Germinal center (tissue), 1 donor: ENCODE measurements at regions not wholly inside any gene's neighbourhood (a gene's known extent, or its start where the extent isn't known, plus 50 kb on each side); places are given as distances from the start of the nearest gene placed in this dataset.

Source experiments
- DNase-seq: peaks from one replicate; pipeline ENCODE4 v3.0.0; 2012; ENCODE audit warnings: mixed read lengths, low spot score

DNA sequence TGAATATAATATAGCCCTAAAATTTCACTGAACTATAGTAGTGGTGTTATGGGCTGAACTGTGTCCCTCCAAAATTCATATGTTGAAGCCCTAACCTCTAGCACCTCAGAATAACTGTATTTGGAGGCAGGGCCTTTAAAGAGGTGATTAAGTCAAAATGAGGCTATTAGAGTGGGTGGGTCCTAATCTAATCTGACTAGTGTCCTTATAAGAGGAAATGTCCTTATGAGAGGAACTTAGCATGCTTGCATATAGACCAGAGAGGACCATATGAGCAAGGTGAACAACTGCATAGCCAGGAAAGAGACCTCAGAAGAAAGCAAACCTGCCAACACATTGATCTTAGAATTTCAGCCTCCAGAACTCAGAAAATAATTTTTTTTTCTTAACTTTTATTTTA, 238.4 kb downstream of the ZEB2 start:
- no peak for DNase-seq

DNA sequence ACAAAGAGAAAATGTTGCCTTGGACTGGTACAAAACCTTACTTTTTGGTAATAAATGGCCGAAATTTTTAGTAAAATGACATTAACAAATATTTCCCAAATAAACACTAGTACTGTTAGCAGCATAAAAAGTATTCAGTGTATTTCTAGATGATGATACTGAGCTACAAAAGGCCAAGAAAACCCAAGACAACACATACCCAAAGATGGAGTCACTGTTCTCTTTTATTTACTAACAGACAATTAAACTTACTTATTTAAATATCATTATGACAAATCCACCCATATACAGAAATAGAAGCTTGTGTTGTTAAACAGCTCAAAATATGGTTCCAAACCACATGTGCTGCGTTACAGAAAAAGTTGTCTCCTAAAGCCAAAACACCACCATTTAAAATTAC, 239.9 kb downstream of the ZEB2 start:
- DNase-seq, result no peak

DNA sequence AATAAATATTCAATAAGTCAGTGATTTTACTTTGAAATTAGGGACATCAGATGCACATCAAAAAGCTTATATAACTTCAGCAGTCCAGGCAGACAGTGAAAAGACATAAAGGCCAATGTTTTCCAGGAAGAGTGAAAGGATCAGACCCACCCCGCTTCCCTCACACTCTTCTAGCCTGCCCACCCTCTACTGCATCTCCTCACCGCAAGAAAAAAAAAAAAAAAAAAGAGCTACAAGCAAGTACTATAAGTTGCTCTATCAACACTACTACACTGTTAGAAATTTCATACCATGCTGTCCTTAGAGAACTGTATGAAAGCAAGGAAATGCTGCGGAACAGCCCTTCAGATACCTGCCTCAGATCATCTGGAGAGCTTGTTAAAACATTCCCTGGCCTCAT, 240.8 kb downstream of the ZEB2 start:
- DNase-seq, result no peak

DNA sequence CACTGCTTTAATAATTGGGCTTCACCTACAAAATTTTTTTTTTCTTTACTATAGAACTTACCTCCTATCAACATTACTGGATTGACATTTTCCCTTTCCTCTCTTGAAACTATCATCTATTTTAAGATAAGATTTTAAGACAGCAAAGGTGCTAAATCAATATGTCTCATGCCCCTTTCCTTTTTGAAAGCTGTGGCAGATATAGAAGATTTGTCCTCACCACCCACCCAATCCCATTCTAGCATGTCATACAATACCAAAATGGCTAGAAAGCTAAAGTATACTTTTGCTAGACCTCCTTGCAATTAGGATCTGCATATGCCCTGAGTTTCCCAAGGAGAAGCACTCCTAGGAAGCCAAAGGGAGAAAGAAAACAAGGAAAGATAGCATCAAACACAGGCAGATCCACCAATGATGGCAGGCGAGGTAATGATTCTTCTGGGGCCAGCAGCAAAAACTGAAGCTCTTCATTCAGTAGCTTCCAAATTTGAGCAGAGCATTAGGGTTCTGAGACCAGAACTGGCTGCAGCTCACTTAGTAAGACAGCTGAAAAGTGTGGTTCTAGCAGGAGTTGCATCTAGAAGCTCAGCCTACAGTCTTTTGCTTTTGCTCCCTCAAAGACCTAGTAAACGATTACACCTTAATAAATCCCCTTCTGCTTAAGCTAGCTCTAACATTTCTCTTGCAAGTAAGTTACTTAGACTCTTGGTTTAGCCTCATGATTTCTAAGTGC, 242.1 kb downstream of the ZEB2 start:
- DNase-seq, result no peak

DNA sequence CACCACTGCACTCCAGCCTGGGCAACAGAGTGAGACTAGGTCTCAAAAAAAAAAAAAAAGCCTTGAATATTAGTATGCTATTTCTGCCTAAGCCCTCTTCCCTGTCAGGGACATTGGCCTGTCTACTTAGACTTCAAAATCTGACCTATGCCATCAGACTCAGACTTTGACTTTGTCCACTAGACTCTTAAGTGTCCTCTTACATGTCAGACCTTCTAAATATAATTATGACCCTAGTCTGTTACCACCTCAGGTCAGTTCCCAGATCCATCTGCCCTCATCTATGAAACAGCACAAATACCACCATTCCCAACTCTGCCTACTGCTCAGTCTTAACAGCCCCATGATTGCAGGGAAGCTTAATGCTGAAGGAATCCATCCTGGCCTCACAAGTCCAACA, 244.6 kb downstream of the ZEB2 start:
- DNase-seq, result no peak

DNA sequence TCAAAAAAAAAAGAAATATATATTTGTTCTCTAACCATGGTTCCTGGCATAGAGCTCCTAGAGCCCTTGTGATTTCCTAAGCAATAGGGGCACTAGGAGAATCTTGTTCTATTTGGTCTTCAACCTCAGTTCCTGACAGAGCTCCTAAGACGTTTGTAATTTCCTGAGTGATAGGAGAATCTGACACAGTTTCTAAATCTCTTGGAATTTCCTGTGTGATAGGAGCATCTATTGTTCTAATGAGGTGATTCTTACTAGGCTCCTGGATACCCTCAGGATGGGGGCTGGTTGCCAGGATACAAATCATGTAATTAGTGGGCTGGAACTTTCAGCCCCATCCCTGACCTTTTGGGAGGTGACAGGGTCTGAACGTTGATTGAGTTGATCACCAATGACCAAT, 245.8 kb downstream of the ZEB2 start:
- no peak for DNase-seq

DNA sequence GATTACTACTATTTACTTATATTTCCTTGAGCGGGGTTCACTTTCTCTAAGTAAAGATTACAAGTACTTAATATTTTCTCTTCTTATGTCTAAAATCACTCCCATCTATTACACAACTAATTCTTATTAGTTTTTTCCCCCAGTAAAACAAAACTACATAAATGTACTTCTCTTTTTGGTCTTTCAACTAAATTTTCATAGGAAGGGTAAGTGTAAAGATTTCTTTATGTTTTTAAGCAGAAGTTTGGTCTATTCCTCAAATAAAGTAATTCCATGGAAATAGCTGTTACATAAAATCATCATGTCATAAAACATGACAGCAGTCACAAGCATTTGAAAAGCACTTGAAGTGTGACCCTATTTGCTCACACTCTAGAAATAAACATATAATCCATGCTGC, 249.0 kb downstream of the ZEB2 start:
- no peak for DNase-seq

DNA sequence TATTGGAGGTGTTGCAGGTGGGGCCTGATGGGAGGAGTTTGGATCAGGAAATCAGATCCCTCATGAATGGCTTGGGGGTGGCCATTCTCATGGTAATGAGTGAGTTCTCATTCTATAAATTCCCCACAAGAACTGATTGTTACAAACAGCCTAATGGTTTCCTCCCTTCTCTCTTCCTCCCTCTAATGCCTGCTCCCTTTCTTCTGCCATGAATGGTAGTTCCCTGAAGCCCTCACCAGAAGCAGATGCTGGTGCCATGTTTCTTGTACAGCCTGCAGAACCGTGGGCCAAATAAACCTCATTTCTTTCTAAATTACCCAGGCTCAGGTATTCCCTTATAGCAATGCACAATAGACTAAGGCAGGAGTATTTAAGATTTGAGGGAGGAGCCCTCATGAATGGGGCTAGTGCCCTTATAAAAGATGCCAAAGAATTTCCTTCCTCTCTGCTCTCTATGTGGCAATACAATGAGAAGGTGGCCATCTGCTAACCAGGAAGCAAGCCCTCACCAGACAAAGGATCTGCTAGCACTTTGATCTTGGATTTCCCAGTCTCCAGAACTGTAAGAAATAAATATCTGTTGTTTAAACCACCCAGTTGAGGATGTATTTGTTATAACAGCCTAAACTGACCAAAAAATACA, 251.8 kb downstream of the ZEB2 start:
- DNase-seq, result no peak

DNA sequence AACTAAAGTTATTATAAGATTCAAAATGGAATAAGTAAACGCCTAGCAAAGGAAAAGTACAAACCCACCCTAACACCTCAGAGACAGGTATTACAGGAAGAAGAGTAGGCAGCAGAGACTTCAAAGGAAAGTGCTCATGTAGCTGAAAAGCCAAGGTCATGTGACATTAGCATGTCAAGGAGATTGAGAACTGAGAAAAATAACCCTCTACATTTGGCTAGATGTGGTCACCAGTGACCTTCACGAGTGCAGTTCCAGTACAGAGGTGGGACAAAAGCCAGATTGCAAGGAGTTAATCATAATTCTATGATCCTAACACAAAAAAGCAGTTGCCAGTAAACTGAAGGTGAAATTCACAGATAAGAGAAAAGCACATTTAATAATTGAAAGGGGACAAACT, 252.7 kb downstream of the ZEB2 start:
- DNase-seq, result no peak

DNA sequence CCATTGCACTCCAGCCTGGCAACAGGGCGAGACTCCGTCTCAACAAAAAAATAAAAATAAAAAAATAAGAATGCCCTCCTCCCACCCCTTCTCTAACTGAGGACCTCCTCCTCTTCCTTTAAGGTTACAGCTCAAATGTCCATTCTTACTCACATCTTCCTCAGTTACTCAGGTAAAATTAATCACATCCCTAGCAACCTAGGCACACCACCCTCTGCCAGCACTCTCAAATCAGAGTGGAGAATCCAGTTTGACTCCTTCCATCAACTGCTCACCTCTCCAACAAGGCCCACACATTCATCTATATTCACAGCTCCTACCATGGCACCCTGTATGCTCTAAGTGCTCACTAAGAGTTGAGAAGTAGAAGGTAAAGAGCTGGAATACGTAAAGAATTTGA, 254.3 kb downstream of the ZEB2 start:
- DNase-seq, result no peak

DNA sequence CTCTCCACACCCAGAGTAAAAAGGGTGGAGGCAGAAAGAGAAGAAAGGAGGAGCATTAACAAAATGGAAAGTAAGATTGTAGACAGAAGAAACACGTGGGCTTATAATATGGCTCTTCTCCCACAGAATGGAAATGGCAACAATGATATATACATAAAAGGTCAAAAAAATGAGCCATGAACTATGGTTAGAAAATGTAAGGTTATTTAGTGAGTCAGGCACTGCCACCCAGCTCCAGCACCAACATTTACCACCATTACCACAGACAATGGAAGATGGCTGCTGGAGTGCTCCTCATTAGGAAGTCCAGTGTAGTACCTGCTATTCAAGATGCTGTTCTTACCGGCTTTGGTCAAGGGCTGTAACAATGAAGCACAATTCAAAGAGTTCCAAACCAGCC, 258.0 kb downstream of the ZEB2 start:
- DNase-seq, result no peak

DNA sequence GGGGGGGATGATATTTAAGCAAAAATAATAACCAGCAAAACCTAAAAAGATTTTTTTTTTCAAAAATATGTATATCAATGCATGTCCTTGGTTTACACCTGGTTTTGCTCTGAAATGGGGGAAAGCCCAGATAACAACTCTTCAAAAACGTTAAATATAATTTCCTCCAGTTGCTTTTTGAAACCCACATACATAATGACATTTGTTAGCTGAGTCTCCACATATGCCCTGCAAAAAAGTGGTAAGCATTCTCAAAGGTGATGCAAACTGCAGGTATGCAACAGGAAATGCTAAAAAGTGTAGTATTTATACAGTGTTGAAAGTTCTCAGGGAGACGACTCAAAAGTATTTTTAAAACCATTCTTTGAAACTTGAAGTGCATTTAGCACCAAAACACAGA, 258.6 kb downstream of the ZEB2 start:
- DNase-seq, result no peak

DNA sequence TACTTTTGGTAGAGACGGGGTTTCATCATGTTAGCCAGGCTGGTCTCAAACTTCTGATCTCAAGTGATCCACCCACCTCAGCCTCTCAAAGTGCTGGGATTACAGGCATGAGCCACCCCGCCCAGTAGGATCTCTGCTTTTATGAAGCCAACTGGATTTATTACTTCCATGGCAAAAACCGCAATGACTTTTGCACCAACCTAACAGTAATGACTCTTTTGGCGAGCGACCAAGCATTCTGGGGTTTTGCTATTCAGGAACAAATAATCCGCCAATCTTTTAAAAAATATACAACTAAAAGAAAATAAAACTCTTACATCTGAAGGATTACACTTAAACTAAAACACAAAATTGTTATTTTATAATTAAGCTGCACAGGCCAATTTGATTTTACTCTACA, 260.6 kb downstream of the ZEB2 start:
- DNase-seq, result no peak

DNA sequence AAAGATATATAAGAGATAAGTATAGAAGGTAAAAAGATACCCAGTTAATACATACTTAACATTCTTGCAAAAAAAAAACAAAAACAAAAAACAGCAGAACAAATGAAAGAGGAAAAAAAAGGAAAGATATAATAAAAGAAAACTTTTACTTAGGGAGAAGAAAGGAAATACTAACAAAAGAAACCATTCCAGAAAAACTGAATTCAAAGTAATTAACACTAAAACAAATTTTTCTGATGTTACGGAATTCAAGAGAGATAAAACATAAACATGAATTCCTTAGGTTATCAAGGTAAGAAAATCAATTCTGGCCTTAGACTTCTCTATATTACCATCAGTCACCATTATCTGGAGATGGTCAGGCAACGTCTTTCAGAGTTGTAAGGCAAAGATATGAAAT, 261.8 kb downstream of the ZEB2 start:
- no peak for DNase-seq

DNA sequence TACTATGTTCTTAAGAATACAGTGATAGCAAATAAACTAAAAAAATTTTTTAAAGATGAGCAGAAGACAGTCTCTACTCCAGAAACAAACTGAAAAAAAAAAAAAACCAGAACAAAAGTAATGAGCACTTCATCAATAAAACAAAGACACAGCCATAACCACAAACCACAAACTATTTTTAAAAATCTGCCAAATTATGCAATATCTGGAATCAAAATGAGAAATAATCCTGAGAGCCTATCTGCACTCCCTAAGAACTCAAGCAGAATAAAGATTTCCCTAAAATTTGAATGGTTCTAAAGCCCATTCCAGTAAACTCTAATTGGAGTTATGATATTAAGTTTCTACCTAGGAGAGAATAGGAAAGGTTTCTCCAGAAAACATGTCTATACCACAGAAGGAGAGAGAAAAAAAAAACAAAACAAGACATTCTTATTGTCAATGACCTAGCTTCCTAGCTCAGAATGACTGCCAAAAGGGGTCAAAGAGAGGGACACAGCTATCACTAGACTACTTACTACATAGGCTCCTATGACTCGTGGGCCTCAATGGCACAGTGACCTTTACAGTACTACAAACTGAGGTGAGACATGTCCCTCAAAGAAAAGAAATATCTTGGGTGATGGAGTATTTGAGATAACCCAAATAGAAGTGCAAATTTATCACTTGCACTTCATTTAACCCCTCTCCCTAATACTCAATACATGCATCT, 262.8 kb downstream of the ZEB2 start:
- DNase-seq, result no peak

DNA sequence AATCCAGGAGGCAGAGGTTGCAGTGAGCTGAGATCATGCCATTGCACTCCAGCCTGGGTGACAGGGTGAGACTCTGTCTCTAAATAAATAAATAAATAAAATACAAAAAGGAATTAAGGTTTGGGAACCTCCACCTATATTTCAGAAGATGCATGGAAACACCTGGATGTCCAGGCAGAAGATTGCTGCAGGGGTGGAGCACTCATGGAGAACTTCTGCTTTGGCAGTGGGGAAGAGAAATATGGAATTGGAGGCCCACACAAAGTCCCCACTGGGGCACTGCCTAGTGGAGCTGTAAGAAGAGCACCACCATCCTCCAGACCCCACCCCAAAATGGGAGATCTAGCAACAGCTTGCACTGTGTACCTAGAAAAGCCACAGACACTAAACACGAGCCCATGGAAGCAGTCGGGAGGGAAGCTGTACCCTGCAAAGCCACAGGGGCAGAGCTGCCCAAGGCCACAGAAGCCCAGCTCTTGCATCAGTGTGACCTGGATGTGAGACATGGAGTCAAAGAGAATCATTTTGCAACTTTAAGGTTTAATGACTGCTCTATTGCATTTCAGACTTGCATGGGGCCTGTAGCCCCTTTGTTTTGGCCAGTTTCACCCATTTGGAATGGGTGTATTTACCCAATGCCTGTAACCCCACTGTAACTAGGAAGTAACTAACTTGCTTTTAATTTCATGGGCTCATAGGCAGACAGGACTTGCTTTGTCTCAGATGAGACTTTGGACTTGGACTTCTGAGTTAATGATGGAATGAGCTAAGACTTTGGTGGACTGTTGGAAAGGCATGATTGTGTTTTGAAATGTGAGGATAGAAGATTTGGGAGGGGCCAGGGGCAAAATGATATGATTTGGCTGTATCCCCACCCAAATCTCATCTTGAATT, 265.3 kb downstream of the ZEB2 start:
- DNase-seq, result no peak

DNA sequence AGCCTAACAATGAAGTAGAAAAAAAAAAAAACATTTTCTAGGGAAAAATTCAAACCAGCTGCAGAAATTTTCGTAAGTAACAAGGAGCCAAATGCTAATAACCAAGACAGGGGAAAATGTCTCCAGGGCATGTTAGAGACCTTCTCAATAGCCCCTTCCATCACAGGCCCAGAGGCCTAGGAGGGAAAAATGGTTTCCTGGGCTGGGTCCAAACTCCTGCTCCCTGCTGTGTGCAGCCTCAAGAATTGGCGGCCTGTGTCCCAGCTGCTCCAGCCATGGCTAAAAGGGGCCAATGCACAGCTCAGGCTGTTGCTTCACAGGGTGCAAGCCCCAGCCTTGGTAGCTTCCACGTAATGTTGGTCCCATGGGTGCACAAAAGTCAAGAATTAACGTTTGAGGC, 266.2 kb downstream of the ZEB2 start:
- DNase-seq, result no peak

DNA sequence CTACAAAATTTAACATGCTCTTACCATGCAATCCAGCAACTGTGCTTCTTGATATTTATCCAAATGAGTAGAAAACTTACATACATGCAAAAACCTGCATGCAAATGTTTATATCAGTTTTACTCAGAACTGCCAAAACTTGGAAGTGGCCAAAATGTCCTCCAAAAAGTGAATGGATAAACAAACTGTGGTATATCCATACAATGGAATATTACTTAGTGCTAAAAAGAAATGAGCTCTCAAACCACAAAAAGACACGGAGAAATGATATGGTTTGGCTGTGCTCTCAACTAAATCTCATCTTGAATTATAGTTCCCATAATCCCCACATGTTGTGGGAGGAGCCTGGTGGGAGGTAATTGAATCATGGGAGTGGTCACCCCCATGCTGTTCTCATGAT, 267.2 kb downstream of the ZEB2 start:
- no peak for DNase-seq

DNA sequence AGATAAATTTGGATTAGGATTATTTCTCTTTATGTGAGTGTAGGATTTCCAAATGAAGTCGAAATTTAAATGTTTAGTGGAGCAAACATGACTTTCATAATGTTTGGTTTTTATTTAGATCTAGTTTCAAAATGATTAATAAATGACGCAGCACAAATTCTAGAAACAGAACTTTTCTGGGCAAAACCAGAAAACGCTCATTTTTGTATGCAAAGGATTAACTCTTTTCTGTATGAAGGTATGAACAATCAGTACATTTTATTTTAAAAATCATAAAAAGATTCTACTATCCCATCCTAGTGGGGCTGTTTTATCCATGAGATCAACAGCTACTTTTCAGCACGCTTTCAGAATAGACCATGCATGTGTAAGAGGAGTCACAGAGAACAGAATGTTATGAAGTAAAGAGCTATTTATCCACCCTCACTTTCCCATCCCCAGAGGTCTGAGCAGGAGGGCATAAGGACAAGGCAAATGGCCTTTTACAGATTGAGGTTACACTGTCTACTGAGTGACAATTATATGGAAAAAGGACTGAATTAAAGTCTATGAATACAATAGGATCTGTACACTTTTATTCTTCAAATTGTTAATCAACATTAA, 270.8 kb downstream of the ZEB2 start:
- DNase-seq, result no peak

DNA sequence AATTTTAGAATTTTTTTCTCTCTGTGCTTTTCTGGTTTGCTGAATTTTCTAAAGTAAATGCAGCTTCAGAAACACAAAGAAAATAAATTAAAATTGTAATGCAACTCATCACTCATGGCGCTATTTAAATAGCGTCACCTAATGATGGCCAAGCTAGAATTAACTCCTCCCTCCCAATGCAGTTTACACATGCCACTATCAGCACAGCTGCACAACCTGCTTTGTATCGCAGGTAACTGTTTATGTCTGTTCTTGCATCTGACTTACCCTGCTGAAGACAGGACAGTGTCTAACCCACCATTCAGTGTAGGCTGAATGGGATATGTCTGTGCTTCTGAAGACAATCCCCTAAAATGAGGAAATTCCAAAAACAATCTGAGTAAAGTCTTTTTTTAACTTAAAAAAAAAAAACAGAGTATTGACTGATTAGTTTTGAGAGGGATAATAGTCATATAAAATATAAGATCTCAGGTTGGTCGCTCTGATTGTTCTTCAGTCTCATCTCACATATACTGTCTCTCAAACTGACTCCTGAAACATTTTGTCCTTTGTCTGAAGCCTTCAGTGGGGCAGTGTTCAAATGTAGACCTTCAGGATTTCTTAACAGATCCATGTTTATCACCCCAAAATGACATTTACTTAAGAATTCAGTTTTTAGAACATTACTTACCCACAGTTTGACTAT, 271.4 kb downstream of the ZEB2 start:
- DNase-seq, result no peak

DNA sequence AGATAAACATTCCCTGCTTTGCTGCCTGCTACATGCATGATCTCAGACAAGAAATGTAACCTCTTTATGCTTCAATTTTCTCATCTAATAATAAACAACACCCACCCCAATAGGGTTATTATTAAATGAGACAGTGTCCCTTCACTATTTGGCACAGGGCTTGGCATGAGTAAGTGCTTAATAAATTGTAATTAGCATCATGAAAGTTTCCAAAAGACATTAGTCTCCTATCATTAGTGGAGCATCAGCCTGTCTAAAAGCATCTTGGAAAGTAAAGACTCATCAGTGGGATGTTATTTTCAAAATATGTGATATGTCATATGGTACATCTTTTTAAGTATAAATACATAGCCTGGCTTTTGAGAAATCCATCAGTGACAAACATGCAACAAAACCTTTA, 275.0 kb downstream of the ZEB2 start:
- no peak for DNase-seq

DNA sequence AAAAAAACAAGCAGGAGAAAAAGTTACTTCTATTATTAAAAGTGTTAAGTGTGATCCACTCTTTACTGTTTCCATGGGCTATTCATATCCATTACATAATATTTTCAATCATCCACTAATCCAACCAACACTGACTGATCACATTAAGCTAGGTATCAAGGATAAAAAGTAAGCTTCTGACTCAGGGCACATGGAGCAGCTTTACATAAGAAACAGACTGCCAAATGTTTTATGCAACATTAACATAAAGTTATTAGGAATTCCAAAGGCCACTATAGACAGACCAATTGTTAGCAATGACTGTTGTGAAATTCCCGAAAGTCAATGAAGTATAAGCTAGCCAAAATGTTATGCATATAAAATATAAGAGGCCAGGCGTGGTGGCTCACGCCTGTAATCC, 277.6 kb downstream of the ZEB2 start:
- no peak for DNase-seq
